Glutamatergic neuron (in vitro differentiated cells): ENCODE measurements at regions not wholly inside any gene's neighbourhood (a gene's known extent, or its start where the extent isn't known, plus 50 kb on each side); places are given as distances from the start of the nearest gene placed in this dataset.

Experiments used
- DNase-seq: peaks from one replicate; pipeline ENCODE4 v3.0.0; 2022
- H3K27ac Mint-ChIP-seq: one replicate; pipeline ENCODE4 v1.8.0; 2020; ENCODE audit warnings: mild to moderate bottlenecking, mixed read lengths, inconsistent platforms; ENCODE audit not compliant: unreplicated experiment
- H3K27me3 Mint-ChIP-seq: one replicate; pipeline ENCODE4 v1.8.0; 2020; ENCODE audit warnings: mild to moderate bottlenecking, moderate library complexity, mixed read lengths, inconsistent platforms; ENCODE audit not compliant: unreplicated experiment
- H3K36me3 Mint-ChIP-seq: one replicate; pipeline ENCODE4 v1.8.0; 2020; ENCODE audit warnings: mild to moderate bottlenecking, mixed read lengths, inconsistent platforms; ENCODE audit not compliant: unreplicated experiment
- H3K4me1 Mint-ChIP-seq: one replicate; pipeline ENCODE4 v1.8.0; 2020; ENCODE audit warnings: mild to moderate bottlenecking, low read depth, mixed read lengths, inconsistent platforms; ENCODE audit not compliant: unreplicated experiment
- H3K4me3 Mint-ChIP-seq: one replicate; pipeline ENCODE4 v1.8.0; 2020; ENCODE audit warnings: mild to moderate bottlenecking, mixed read lengths, inconsistent platforms; ENCODE audit not compliant: unreplicated experiment
- H3K9me3 Mint-ChIP-seq: one replicate; pipeline ENCODE4 v1.8.0; 2020; ENCODE audit warnings: mild to moderate bottlenecking, moderate library complexity, mixed read lengths, inconsistent platforms; ENCODE audit not compliant: unreplicated experiment
- CTCF ChIP-seq: fragments of 200-600 bp; sonication (generic); IDR thresholded peaks from one replicate; pipeline ENCODE4 v1.5.0; 2021; ENCODE audit not compliant: partially characterized antibody, unreplicated experiment

- H3K36me3 Mint-ChIP-seq: peaks cover 8% of the 10 kb centered on the region
- no peak for TF ChIP-seq CTCF
- H3K27me3 Mint-ChIP-seq: no peaks in the 10 kb centered on the region
- peaks cover 3% of the 10 kb centered on the region for H3K4me1 Mint-ChIP-seq
- no peak overlapping the region for H3K4me3 Mint-ChIP-seq
- no peak for DNase-seq
- H3K9me3 Mint-ChIP-seq: no peaks in the 10 kb centered on the region
- no peak overlapping the region for H3K27ac Mint-ChIP-seq
Measured at GRCh38 chr7:41280491-41280890, 422.4 kb downstream of the INHBA start.

- no peak for TF ChIP-seq CTCF
- no peak overlapping the region for H3K4me3 Mint-ChIP-seq
- peaks cover 4% of the 10 kb centered on the region for H3K9me3 Mint-ChIP-seq
- H3K4me1 Mint-ChIP-seq: peaks cover 10% of the 10 kb centered on the region
- H3K27me3 Mint-ChIP-seq: no peaks in the 10 kb centered on the region
- DNase-seq: no peak
- no peak overlapping the region for H3K27ac Mint-ChIP-seq
- peaks cover 4% of the 10 kb centered on the region for H3K36me3 Mint-ChIP-seq
Measured at GRCh38 chr7:41277561-41277960, 425.3 kb downstream of the INHBA start.

GRCh38 chr7:41275255-41275654, 427.6 kb downstream of the INHBA start:
- no peak for DNase-seq
- Mint-ChIP-seq H3K4me1 (peaks cover 18% of the 10 kb centered on the region), H3K9me3 (peaks cover 4% of the 10 kb centered on the region), H3K27ac (no peak overlapping the region), H3K36me3 (no peaks in the 10 kb centered on the region), H3K27me3 (no peaks in the 10 kb centered on the region), H3K4me3 (no peak overlapping the region)
- no peak for TF ChIP-seq CTCF

- H3K4me1 Mint-ChIP-seq: peaks cover 19% of the 10 kb centered on the region
- H3K4me3 Mint-ChIP-seq: no peak overlapping the region
- H3K36me3 Mint-ChIP-seq: no peaks in the 10 kb centered on the region
- no peak for DNase-seq
- peaks cover 4% of the 10 kb centered on the region for H3K9me3 Mint-ChIP-seq
- no peak for TF ChIP-seq CTCF
- no peaks in the 10 kb centered on the region for H3K27me3 Mint-ChIP-seq
- no peak overlapping the region for H3K27ac Mint-ChIP-seq
Measured at GRCh38 chr7:41274179-41274578, 428.7 kb downstream of the INHBA start.

- no peaks in the 10 kb centered on the region for H3K36me3 Mint-ChIP-seq
- peaks cover 4% of the 10 kb centered on the region for H3K9me3 Mint-ChIP-seq
- no peak for DNase-seq
- TF ChIP-seq CTCF: no peak
- H3K4me3 Mint-ChIP-seq: no peak overlapping the region
- H3K4me1 Mint-ChIP-seq: peaks cover 19% of the 10 kb centered on the region
- peak overlapping the region; percentile 50 for H3K27ac Mint-ChIP-seq
- no peaks in the 10 kb centered on the region for H3K27me3 Mint-ChIP-seq
Measured at GRCh38 chr7:41272664-41273063, 430.2 kb downstream of the INHBA start.
